ENCODE measurements at regions not wholly inside any gene's neighbourhood (a gene's known extent, or its start where the extent isn't known, plus 50 kb on each side); places are given as distances from the start of the nearest gene placed in this dataset.

DNA sequence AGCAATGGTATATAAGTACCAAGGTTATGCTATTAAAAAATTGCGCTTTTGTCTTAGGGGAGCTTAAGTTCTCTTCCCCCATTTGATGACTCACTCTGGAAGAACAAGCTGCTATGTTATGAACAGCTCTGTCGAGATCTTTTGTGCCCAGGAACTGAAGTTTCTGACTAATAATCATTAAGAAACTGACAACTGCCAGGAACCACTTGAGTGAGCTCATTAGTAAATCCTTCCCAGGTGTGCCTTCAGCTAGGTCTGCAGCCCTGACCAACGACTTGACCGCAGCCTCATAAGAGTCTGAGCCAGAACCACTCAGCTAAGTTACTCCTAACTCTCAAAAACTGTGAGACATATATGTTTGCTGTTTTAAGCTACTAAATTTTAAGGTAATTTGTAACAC lies 147.8 kb downstream of the SLITRK6 start:
- TF ChIP-seq, protein P1, sequence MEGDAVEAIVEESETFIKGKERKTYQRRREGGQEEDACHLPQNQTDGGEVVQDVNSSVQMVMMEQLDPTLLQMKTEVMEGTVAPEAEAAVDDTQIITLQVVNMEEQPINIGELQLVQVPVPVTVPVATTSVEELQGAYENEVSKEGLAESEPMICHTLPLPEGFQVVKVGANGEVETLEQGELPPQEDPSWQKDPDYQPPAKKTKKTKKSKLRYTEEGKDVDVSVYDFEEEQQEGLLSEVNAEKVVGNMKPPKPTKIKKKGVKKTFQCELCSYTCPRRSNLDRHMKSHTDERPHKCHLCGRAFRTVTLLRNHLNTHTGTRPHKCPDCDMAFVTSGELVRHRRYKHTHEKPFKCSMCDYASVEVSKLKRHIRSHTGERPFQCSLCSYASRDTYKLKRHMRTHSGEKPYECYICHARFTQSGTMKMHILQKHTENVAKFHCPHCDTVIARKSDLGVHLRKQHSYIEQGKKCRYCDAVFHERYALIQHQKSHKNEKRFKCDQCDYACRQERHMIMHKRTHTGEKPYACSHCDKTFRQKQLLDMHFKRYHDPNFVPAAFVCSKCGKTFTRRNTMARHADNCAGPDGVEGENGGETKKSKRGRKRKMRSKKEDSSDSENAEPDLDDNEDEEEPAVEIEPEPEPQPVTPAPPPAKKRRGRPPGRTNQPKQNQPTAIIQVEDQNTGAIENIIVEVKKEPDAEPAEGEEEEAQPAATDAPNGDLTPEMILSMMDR (IDR thresholded peaks at IDR 0.05; ENCODE audit: control extremely low read depth, extremely low read depth, low read depth, missing control alignments), result no peak
- ChIA-PET POLR2A (no interaction called here), CTCF (interaction anchor here (1.7 kb wide), 1 partner anchor 17 kb away, joined by 6 read pairs; no protein-coding TSS in a partner anchor)
- DNase-seq (ENCODE audit: extremely low spot score), result no peak

DNA sequence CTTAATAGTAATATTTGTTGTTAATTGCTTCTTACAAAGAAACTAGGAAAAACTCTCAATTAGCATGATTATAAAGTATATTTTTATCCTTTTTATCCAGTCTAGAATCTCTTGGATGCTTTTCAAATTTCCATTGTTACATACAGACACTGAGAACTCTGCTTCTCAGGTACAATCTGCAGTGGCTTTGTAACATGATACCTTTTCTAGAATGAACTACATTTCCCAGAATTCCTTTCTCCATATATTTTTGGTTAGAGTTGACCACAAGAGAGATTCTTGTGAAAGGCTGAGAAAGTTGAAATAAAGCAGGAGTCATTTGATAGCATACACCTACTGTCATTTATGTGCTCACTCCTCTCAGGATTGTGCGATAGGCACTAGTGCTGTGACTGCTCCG lies 148.6 kb downstream of the SLITRK6 start:
- CTCF ChIA-PET, result interaction anchor here (1.7 kb wide), 1 partner anchor 16 kb away, joined by 6 read pairs; no protein-coding TSS in a partner anchor
- POLR2A ChIA-PET, result no interaction called here
- TF ChIP-seq, protein P1 (IDR thresholded peaks at IDR 0.05; ENCODE audit: control extremely low read depth, extremely low read depth, low read depth, missing control alignments), result no peak
- DNase-seq (ENCODE audit: extremely low spot score), result no peak

DNA sequence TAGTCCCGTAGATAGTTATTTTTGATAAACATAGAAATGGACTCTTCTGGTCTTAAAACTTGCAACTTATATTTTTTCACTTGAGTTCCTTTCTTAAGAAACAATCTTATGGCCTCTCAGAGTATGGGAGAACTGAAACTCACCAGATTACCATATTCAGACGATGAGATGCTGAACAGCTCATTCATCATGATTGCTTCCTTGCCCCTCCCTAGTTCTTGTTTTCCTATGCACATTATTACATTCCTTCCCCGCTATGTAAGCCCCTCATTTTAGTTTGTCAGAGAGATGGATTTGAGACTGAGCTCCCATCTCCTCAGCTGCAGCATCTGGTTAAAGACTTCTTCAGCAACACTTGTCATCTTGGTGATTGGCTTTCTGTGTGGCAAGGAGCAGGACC lies 158.5 kb downstream of the SLITRK6 start:
- TF ChIP-seq, protein P1 (IDR thresholded peaks at IDR 0.05; ENCODE audit: control extremely low read depth, extremely low read depth, low read depth, missing control alignments), result no peak
- CTCF ChIA-PET, result interaction anchor here (1.1 kb wide), 1 partner anchor 122 kb away, joined by 3 read pairs; no protein-coding TSS in a partner anchor
- POLR2A ChIA-PET, result no interaction called here

DNA sequence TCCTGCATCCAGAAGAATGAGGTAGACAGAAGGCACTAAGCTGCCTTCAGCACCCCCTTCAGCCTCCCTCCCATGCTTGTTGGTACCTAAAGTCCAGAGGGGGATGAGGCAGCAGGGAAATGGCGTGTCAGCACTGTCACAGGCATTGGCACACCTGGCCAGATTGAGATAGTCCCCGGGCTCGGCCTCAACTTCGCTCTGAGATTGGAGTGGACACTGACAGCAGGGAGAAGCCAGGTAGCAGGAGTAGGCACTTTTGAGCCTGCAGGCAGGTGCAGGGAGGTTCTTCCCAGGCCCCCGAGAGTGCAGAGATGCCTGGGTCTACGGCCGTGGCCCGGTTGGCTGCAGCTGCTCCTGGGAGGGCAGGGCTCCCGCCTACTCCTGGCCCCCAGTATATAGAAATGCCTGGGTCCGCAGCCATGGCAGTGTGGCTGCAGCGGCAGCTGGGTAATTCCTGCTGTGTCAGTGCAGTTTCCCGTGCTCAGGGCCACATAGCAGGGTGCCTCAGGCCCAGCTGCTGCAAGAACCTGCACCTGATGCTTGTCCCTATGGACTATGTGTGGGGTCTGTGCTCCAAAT lies 160.3 kb downstream of the SLITRK6 start:
- TF ChIP-seq, protein P1 (IDR thresholded peaks at IDR 0.05; ENCODE audit: control extremely low read depth, extremely low read depth, low read depth, missing control alignments), result no peak
- DNase-seq (ENCODE audit: extremely low spot score), result no peak
- POLR2A ChIA-PET, result no interaction called here
- CTCF ChIA-PET, result no interaction called here

More for the DNA sequence above, 158.5 kb downstream of the SLITRK6 start:
- DNase-seq (ENCODE audit: extremely low spot score), result no peak

DNA sequence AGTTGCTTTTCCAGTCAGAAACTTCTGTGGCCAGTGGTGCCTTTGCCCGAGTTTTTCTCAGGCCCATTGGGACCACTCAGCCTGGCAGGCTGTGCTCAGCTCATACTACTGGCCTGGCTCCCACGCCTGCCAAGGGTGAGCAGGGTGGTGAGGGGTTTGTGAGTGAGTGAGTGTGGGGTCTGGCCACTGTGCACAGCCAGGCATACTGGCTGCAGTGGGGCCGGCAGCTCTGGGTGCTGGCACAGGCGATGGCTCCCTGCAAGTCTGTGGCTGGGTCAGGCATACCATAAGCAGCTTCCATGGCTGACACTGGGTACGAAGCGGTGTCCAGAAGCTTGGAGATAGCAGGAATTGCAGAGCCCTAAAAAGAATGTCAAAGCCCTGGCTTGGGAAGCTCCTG lies 161.0 kb downstream of the SLITRK6 start:
- no peak for DNase-seq (ENCODE audit: extremely low spot score)
- TF ChIP-seq, protein P1 (IDR thresholded peaks at IDR 0.05; ENCODE audit: control extremely low read depth, extremely low read depth, low read depth, missing control alignments), result no peak
- ChIA-PET CTCF (no interaction called here), POLR2A (no interaction called here)

DNA sequence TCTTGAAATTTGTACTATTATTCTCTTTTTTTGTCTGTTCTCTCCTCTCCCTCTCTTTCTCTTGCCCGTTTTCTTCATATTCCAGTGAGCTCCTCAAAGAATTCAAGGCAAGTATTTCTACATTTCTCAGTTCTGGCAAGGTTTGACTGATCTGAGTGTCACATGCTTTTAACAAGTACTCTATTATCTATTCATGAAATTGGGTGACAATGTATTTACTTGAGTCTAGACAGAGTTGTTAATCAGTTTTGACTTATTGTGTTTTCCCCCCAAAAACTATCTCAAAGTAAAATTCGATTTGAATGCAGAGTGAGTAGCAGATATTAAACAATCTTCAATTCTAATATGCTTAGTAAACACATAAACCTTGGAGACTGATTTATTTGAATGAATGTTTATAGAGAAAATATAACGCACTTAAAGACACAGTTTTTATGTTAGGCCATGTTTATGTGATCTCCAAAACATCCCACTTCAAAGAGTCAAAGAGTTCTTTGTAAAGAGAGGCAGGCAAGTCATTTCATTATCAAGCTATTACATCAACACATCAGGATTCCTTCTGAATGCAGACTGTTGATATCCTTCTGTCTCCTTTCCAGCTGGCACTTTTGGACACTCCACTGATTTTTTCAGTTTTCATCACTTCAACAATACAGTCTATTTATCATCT lies 166.6 kb downstream of the SLITRK6 start:
- CTCF ChIA-PET, result no interaction called here
- POLR2A ChIA-PET, result no interaction called here
- no peak for DNase-seq (ENCODE audit: extremely low spot score)
- TF ChIP-seq, protein P1 (IDR thresholded peaks at IDR 0.05; ENCODE audit: control extremely low read depth, extremely low read depth, low read depth, missing control alignments), result no peak

Measured in GM10248 (cell line).